GM18909 (cell line): ENCODE measurements at regions not wholly inside any gene's neighbourhood (a gene's known extent, or its start where the extent isn't known, plus 50 kb on each side); places are given as distances from the start of the nearest gene placed in this dataset.

ENCODE experiments used
- ATAC-seq: cut with Tn5 transposase; IDR thresholded peaks from one replicate; pipeline ENCODE4 v1.9.1; 2021; ENCODE audit warnings: mild to moderate bottlenecking; ENCODE audit not compliant: unreplicated experiment, poor library complexity

GRCh38 chr5:96248131-96248530 lies 184.9 kb downstream of the PCSK1 start:
- no peak for ATAC-seq

GRCh38 chr5:96247708-96248107 lies 185.3 kb downstream of the PCSK1 start:
- no peak for ATAC-seq

- no peak for ATAC-seq
Measured at GRCh38 chr5:96247097-96247701, 185.8 kb downstream of the PCSK1 start.

GRCh38 chr5:96245140-96246091 lies 187.6 kb downstream of the PCSK1 start:
- ATAC-seq: no peak

- no peak for ATAC-seq
Measured at GRCh38 chr5:96244696-96245095, 188.4 kb downstream of the PCSK1 start.

GRCh38 chr5:96243862-96244261 lies 189.2 kb downstream of the PCSK1 start:
- ATAC-seq: no peak

- ATAC-seq: no peak
Measured at GRCh38 chr5:96243203-96243602, 189.8 kb downstream of the PCSK1 start.

- no peak for ATAC-seq
Measured at GRCh38 chr5:96242571-96242970, 190.5 kb downstream of the PCSK1 start.

- no peak for ATAC-seq
Measured at GRCh38 chr5:96236831-96237230, 196.2 kb downstream of the PCSK1 start.

- ATAC-seq: no peak
Measured at GRCh38 chr5:96236051-96236450, 197.0 kb downstream of the PCSK1 start.

- no peak for ATAC-seq
Measured at GRCh38 chr5:96235008-96235910, 197.8 kb downstream of the PCSK1 start.

GRCh38 chr5:96232602-96233001 lies 200.4 kb downstream of the PCSK1 start:
- no peak for ATAC-seq

GRCh38 chr5:96229188-96229587 lies 203.9 kb downstream of the PCSK1 start:
- ATAC-seq: no peak

GRCh38 chr5:96228408-96228807 lies 204.6 kb downstream of the PCSK1 start:
- no peak for ATAC-seq

GRCh38 chr5:96227957-96228356 lies 205.1 kb downstream of the PCSK1 start:
- no peak for ATAC-seq

- ATAC-seq: no peak
Measured at GRCh38 chr5:96226941-96227552, 206.0 kb downstream of the PCSK1 start.

- no peak for ATAC-seq
Measured at GRCh38 chr5:96222129-96222528, 210.9 kb downstream of the PCSK1 start.

- no peak for ATAC-seq
Measured at GRCh38 chr5:96220610-96221390, 212.2 kb downstream of the PCSK1 start.

GRCh38 chr5:96219580-96220281 lies 213.3 kb downstream of the PCSK1 start:
- ATAC-seq: no peak
